CD4-positive, alpha-beta memory T cell (primary cell): ENCODE measurements at regions not wholly inside any gene's neighbourhood (a gene's known extent, or its start where the extent isn't known, plus 50 kb on each side); places are given as distances from the start of the nearest gene placed in this dataset.

Source experiments
- CTCF ChIA-PET: fragments of 350-600 bp; sonication (Branson Sonifier 250); formaldehyde crosslinking; loops from one replicate; lab custom pipeline; 2021; ENCODE audit warnings: inconsistent platforms; ENCODE audit not compliant: partially characterized antibody; lab: Charles Lee
- POLR2A ChIA-PET: fragments of 350-600 bp; sonication (Branson Sonifier 250); formaldehyde crosslinking; loops from one replicate; lab custom pipeline; 2021; ENCODE audit not compliant: partially characterized antibody; lab: Charles Lee
- DNase-seq, 5 donors: peaks; one replicate each; pipeline versions ENCODE4 v3.0.0 to v3.0.0-alpha.2; 2020 to 2022; ENCODE audit warnings: mixed read lengths in 1 of 5
- H3K27ac ChIP-seq: one replicate; pipeline ENCODE4 v1.7.0; 2013; ENCODE audit warnings: low read depth, low read length
- H3K27me3 ChIP-seq: 2 replicates; pipeline ENCODE4 v1.7.0; 2013; ENCODE audit warnings: mild to moderate bottlenecking, low read length, moderate library complexity; ENCODE audit not compliant: insufficient read depth
- H3K36me3 ChIP-seq: 2 replicates; pipeline ENCODE4 v1.7.0; 2013; ENCODE audit warnings: mild to moderate bottlenecking, low read length, moderate library complexity; ENCODE audit not compliant: insufficient read depth
- H3K4me1 ChIP-seq: 2 replicates; pipeline ENCODE4 v1.7.0; 2013; ENCODE audit warnings: mild to moderate bottlenecking, low read length, moderate library complexity; ENCODE audit not compliant: insufficient read depth
- H3K4me3 ChIP-seq, 2 donors: one replicate each; pipeline ENCODE4 v1.7.0; 2013; ENCODE audit warnings: low read length in 2 of 2, mild to moderate bottlenecking in 1 of 2
- H3K9me3 ChIP-seq, 2 donors: one replicate each; pipeline ENCODE4 v1.7.0; 2013; ENCODE audit warnings: low read length in 2 of 2, control low read depth in 1 of 2; ENCODE audit not compliant: control insufficient read depth in 1 of 2
- H3K27ac Mint-ChIP-seq, 7 donors: one replicate each; pipeline ENCODE4 v1.8.0; 2020 to 2021; ENCODE audit warnings: mixed read lengths in 7 of 7, mild to moderate bottlenecking in 6 of 7, inconsistent platforms in 3 of 7, moderate library complexity in 3 of 7
- H3K27me3 Mint-ChIP-seq, 2 donors: one replicate each; pipeline ENCODE4 v1.8.0; 2020 to 2021; ENCODE audit warnings: mixed read lengths in 2 of 2
- H3K36me3 Mint-ChIP-seq, 2 donors: one replicate each; pipeline ENCODE4 v1.8.0; 2020 to 2021; ENCODE audit warnings: mixed read lengths in 2 of 2, inconsistent platforms in 1 of 2, mild to moderate bottlenecking in 1 of 2
- H3K4me1 Mint-ChIP-seq, 4 donors: one replicate each; pipeline ENCODE4 v1.8.0; 2020 to 2021; ENCODE audit warnings: mixed read lengths in 4 of 4, mild to moderate bottlenecking in 1 of 4
- H3K4me3 Mint-ChIP-seq, 8 donors: one replicate each; pipeline ENCODE4 v1.8.0; 2020 to 2021; ENCODE audit warnings: mixed read lengths in 8 of 8, mild to moderate bottlenecking in 7 of 8, moderate library complexity in 6 of 8, inconsistent platforms in 3 of 8
- H3K9me3 Mint-ChIP-seq, 8 donors: one replicate each; pipeline ENCODE4 v1.8.0; 2020 to 2021; ENCODE audit warnings: mixed read lengths in 8 of 8, mild to moderate bottlenecking in 5 of 8, inconsistent platforms in 3 of 8, moderate library complexity in 1 of 8
- intact Hi-C: fragments of 100-400 bp; cut with micrococcal nuclease; formaldehyde crosslinking; loops from one replicate; pipeline ENCODE4 v1.15.1; 2023

GRCh38 chr14:22508662-22509035 lies 80.4 kb downstream of the DAD1 start:
- peak overlapping the region; percentile 76 to 92 (median 89) for H3K4me3 Mint-ChIP-seq
- Histone ChIP-seq H3K36me3 (peaks cover 39% of the 10 kb centered on the region), H3K27me3 (no peaks in the 10 kb centered on the region), H3K4me1 (peaks cover 89% of the 10 kb centered on the region), H3K9me3 (no peaks in the 10 kb centered on the region), H3K27ac (peak overlapping the region; percentile 76), H3K4me3 (peak overlapping the region; percentile 42 to 49)
- H3K27me3 Mint-ChIP-seq, result no peaks in the 10 kb centered on the region
- H3K36me3 Mint-ChIP-seq, result peaks cover 82 to 90% of the 10 kb centered on the region in 2 donors
- H3K27ac Mint-ChIP-seq, result peak overlapping the region; percentile 95 to 100 (median 98)
- ChIA-PET POLR2A (interaction anchor here (0.7 to 42.8 kb wide), 15 partner anchors 2 to 866 kb away, joined by 3 to 1528 read pairs (median 5); partner anchors contain the start of gene DAD1), CTCF (interaction anchor here (1.1 to 1.8 kb wide), 5 partner anchors 10 to 61 kb away, joined by 3 to 6 read pairs (median 4); no protein-coding TSS in a partner anchor)
- DNase-seq, result no peak
- intact Hi-C loops, result loop anchor here (1.0 kb wide), 1 partner anchor 48 kb away; no protein-coding TSS in a partner anchor
- H3K4me1 Mint-ChIP-seq, result peaks cover 52 to 97% (median 63%) of the 10 kb centered on the region in 4 donors
- no peaks in the 10 kb centered on the region for H3K9me3 Mint-ChIP-seq

- peak overlapping the region in 1 of 2 donors; percentile 49 for H3K4me3 ChIP-seq
- H3K36me3 ChIP-seq, result peaks cover 35% of the 10 kb centered on the region
- intact Hi-C loops, result no loop called here
Observed at GRCh38 chr14:22508150-22508457, 80.9 kb downstream of the DAD1 start.

DNA sequence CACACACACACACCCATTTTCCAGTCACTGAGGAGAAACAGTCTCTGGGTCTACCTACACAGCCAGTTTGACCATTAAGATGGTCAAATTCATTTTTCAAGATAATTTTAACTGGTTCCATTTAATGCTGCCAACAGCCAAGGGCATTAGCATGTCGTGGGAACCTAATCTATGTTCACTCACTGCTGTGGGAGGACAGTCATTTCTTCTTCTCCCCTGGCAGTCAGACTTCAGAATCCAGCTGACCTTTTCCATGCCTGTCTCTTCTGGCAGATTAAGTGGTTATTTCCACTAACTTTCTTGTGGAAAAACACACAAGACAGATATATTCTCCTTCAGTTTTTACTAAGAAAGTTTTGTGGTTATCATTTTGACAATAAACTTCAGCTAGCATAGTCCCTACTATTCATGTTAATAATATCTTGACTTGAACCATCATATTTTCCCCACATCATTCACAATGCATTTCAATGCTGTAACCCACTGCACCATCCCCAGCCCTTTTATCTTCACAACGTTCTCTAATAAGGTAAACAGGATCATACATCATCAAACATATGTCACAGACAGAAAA lies 82.2 kb downstream of the DAD1 start:
- H3K9me3 ChIP-seq, result no peaks in the 10 kb centered on the region
- DNase-seq, result peak in 4 of 5 donors; percentile 52 to 73 (median 58)
- intact Hi-C loops, result no loop called here
- H3K27ac ChIP-seq, result peak overlapping the region; percentile 76
- H3K4me3 ChIP-seq, result peak overlapping the region; percentile 29 to 54
- peaks cover 45% of the 10 kb centered on the region for H3K36me3 ChIP-seq
- Mint-ChIP-seq H3K27ac (peak overlapping the region; percentile 95 to 100 (median 98)), H3K36me3 (peaks cover 86 to 92% of the 10 kb centered on the region in 2 donors), H3K4me1 (peaks cover 40 to 98% (median 48%) of the 10 kb centered on the region in 4 donors), H3K9me3 (no peaks in the 10 kb centered on the region), H3K27me3 (no peaks in the 10 kb centered on the region), H3K4me3 (peak overlapping the region; percentile 76 to 92 (median 89))
- H3K4me1 ChIP-seq, result peaks cover 89% of the 10 kb centered on the region
- CTCF ChIA-PET, result interaction anchor here (1.0 to 2.3 kb wide), 5 partner anchors 10 to 63 kb away, joined by 3 to 9 read pairs (median 5); no protein-coding TSS in a partner anchor
- H3K27me3 ChIP-seq, result no peaks in the 10 kb centered on the region
- POLR2A ChIA-PET, result interaction anchor here (0.6 to 42.8 kb wide), 18 partner anchors 0 to 1502 kb away, joined by 3 to 1528 read pairs (median 6); partner anchors contain the start of gene DAD1

More at GRCh38 chr14:22508150-22508457, 80.9 kb downstream of the DAD1 start:
- no peak for DNase-seq
- Mint-ChIP-seq H3K4me3 (peak overlapping the region; percentile 76 to 92 (median 89)), H3K27ac (peak overlapping the region; percentile 95 to 100 (median 98)), H3K36me3 (peaks cover 83 to 89% of the 10 kb centered on the region in 2 donors), H3K27me3 (no peaks in the 10 kb centered on the region), H3K4me1 (peaks cover 47 to 97% (median 59%) of the 10 kb centered on the region in 4 donors), H3K9me3 (no peaks in the 10 kb centered on the region)
- ChIA-PET POLR2A (interaction anchor here (0.8 to 42.8 kb wide), 15 partner anchors 1 to 784 kb away, joined by 3 to 1528 read pairs (median 5); partner anchors contain the start of gene DAD1), CTCF (interaction anchor here (1.0 to 1.5 kb wide), 3 partner anchors 11 to 62 kb away, joined by 3 to 5 read pairs (median 3); no protein-coding TSS in a partner anchor)
- peaks cover 89% of the 10 kb centered on the region for H3K4me1 ChIP-seq
- H3K27me3 ChIP-seq, result no peaks in the 10 kb centered on the region
- no peaks in the 10 kb centered on the region for H3K9me3 ChIP-seq
- peak overlapping the region; percentile 76 for H3K27ac ChIP-seq

GRCh38 chr14:22506378-22506710 lies 82.7 kb downstream of the DAD1 start:
- Histone ChIP-seq H3K9me3 (no peaks in the 10 kb centered on the region), H3K27me3 (no peaks in the 10 kb centered on the region), H3K27ac (peak overlapping the region; percentile 76), H3K36me3 (peaks cover 42% of the 10 kb centered on the region), H3K4me1 (peaks cover 85% of the 10 kb centered on the region), H3K4me3 (peak overlapping the region; percentile 29 to 54)
- Mint-ChIP-seq H3K4me3 (peak overlapping the region; percentile 76 to 92 (median 89)), H3K27ac (peak overlapping the region; percentile 95 to 100 (median 98)), H3K4me1 (peaks cover 38 to 98% (median 46%) of the 10 kb centered on the region in 4 donors), H3K36me3 (peaks cover 88 to 91% of the 10 kb centered on the region in 2 donors), H3K27me3 (no peaks in the 10 kb centered on the region), H3K9me3 (no peaks in the 10 kb centered on the region)
- intact Hi-C loops, result no loop called here
- DNase-seq, result no peak
- CTCF ChIA-PET, result interaction anchor here (1.2 to 2.3 kb wide), 5 partner anchors 10 to 50 kb away, joined by 3 to 9 read pairs (median 5); no protein-coding TSS in a partner anchor
- POLR2A ChIA-PET, result interaction anchor here (0.9 to 42.8 kb wide), 13 partner anchors 0 to 654 kb away, joined by 3 to 1528 read pairs (median 7); partner anchors contain the start of gene DAD1

GRCh38 chr14:22505697-22506377 lies 83.2 kb downstream of the DAD1 start:
- peaks cover 37% of the 10 kb centered on the region for H3K36me3 ChIP-seq
- POLR2A ChIA-PET, result interaction anchor here (0.9 to 42.8 kb wide), 14 partner anchors 1 to 653 kb away, joined by 3 to 1528 read pairs (median 7); partner anchors contain the start of gene DAD1
- Mint-ChIP-seq H3K27ac (peak overlapping the region; percentile 95 to 100 (median 98)), H3K9me3 (no peaks in the 10 kb centered on the region), H3K27me3 (no peaks in the 10 kb centered on the region), H3K36me3 (peaks cover 87 to 91% of the 10 kb centered on the region in 2 donors), H3K4me3 (peak overlapping the region; percentile 76 to 92 (median 89)), H3K4me1 (peaks cover 36 to 98% (median 44%) of the 10 kb centered on the region in 4 donors)
- H3K27ac ChIP-seq, result peak overlapping the region; percentile 76
- intact Hi-C loops, result no loop called here
- H3K27me3 ChIP-seq, result no peaks in the 10 kb centered on the region
- no peaks in the 10 kb centered on the region for H3K9me3 ChIP-seq
- peak overlapping the region; percentile 29 to 54 for H3K4me3 ChIP-seq
- peak in 2 of 5 donors; percentile 34 to 70 for DNase-seq
- peaks cover 80% of the 10 kb centered on the region for H3K4me1 ChIP-seq
- CTCF ChIA-PET, result interaction anchor here (0.7 to 2.3 kb wide), 6 partner anchors 8 to 51 kb away, joined by 3 to 9 read pairs (median 4); no protein-coding TSS in a partner anchor

DNA sequence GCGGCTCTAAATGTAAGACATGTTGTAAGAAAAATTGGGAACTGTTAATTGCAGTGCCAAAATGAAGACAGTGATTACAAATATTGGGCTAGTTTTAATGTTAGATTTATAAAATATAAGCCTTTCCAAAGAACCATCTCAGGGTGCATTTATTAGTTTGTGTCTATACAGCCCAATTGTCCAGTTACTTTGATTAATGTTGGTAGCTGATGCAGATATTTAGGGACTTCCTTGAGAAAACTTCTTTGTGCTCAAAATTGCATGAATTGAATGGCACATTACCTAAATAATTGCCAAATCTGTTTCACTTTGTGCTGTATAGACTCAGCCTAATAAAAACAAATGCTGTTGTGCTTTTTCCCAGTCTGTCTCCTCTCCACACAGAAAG lies 83.7 kb downstream of the DAD1 start:
- Histone ChIP-seq H3K27ac (peak overlapping the region; percentile 76), H3K27me3 (no peaks in the 10 kb centered on the region), H3K4me3 (peak overlapping the region in 1 of 2 donors; percentile 54), H3K9me3 (no peaks in the 10 kb centered on the region), H3K36me3 (peaks cover 33% of the 10 kb centered on the region), H3K4me1 (peaks cover 79% of the 10 kb centered on the region)
- Mint-ChIP-seq H3K27ac (peak overlapping the region; percentile 95 to 100 (median 98)), H3K9me3 (no peaks in the 10 kb centered on the region), H3K4me3 (peak overlapping the region; percentile 76 to 92 (median 89)), H3K4me1 (peaks cover 31 to 96% (median 41%) of the 10 kb centered on the region in 4 donors), H3K27me3 (no peaks in the 10 kb centered on the region), H3K36me3 (peaks cover 85 to 90% of the 10 kb centered on the region in 2 donors)
- ChIA-PET POLR2A (interaction anchor here (1.0 to 42.8 kb wide), 14 partner anchors 2 to 611 kb away, joined by 3 to 1528 read pairs (median 6); partner anchors contain the start of gene DAD1), CTCF (interaction anchor here (0.7 to 5.7 kb wide), 8 partner anchors 9 to 55 kb away, joined by 3 to 27 read pairs (median 4); no protein-coding TSS in a partner anchor)
- no peak for DNase-seq
- intact Hi-C loops, result no loop called here
